Small intestine (tissue), 7 donors: ENCODE measurements at regions not wholly inside any gene's neighbourhood (a gene's known extent, or its start where the extent isn't known, plus 50 kb on each side); places are given as distances from the start of the nearest gene placed in this dataset.

ENCODE experiments used
- DNase-seq, 2 donors: peaks; one replicate each; pipeline versions ENCODE4 v3.0.0 to v3.0.0-alpha.2; 2013
- FAIRE-seq: peaks from 2 replicates; lab custom pipeline; 2012; peaks lifted over from hg19 to GRCh38; lab: Jason Lieb, UNC
- H3K27ac ChIP-seq, 3 donors: one replicate each; pipeline ENCODE4 v1.5.1; 2013; ENCODE audit warnings: low read length in 2 of 3, mild to moderate bottlenecking in 2 of 3, control low read depth in 1 of 3, inconsistent platforms in 1 of 3, low read depth in 1 of 3, moderate library complexity in 1 of 3
- H3K27me3 ChIP-seq, 3 donors: one replicate each; pipeline ENCODE4 v1.6.1; 2013; ENCODE audit warnings: low read length in 3 of 3, inconsistent platforms in 1 of 3; ENCODE audit not compliant: control insufficient read depth in 3 of 3, insufficient read depth in 3 of 3
- H3K36me3 ChIP-seq, 3 donors: one replicate each; pipeline ENCODE4 v1.6.1; 2013; ENCODE audit warnings: low read length in 3 of 3, inconsistent platforms in 1 of 3, low read depth in 1 of 3, mild to moderate bottlenecking in 1 of 3, moderate library complexity in 1 of 3; ENCODE audit not compliant: control insufficient read depth in 3 of 3, insufficient read depth in 2 of 3
- H3K4me1 ChIP-seq, 3 donors: one replicate each; pipeline ENCODE4 v1.6.1; 2013; ENCODE audit warnings: low read length in 2 of 3, inconsistent platforms in 1 of 3, low read depth in 1 of 3, mild to moderate bottlenecking in 1 of 3, moderate library complexity in 1 of 3; ENCODE audit not compliant: control insufficient read depth in 3 of 3, insufficient read depth in 2 of 3
- H3K4me3 ChIP-seq, 3 donors: one replicate each; pipeline ENCODE4 v1.5.1; 2013; ENCODE audit warnings: low read length in 3 of 3, control low read depth in 1 of 3, inconsistent platforms in 1 of 3, low read depth in 1 of 3, mild to moderate bottlenecking in 1 of 3, moderate library complexity in 1 of 3
- H3K9me3 ChIP-seq, 2 donors: one replicate each; pipeline ENCODE4 v1.6.1; 2013; ENCODE audit warnings: low read depth in 1 of 2, low read length in 1 of 2; ENCODE audit not compliant: control insufficient read depth in 2 of 2, insufficient read depth in 1 of 2
- WGBS, 3 donors: extraction: QIAGEN DNeasy Blood & Tissue Kit; methylation state at CpG; one replicate each; pipeline ENCODE4 v1.1.7; 2013; 5-methylcytosine and 5-hydroxymethylcytosine counted together
- donor health status: healthy with polysubstance abuse.
- donor health status: control.
- donor health status: control.
- donor health status: Bipolar disorder and iron deficiency.
- donor health status: healthy.

DNA sequence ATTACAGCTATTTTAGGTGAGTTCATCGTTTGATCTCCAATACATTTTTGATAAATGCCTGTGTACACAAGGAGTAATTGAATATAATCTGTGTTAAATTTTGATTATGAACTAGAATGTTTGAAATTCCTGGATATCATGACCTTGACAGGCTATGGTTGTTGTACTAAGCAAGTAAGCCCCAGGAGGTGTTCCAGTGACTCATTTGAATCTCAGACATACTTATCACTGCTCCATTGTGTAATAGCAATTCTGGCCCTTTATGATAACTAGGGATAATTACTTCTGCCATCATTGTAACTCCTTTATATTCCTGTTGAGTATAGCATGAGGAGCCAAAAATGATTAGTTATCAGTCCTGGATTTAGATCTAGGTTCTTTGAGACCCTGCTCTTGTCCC is 1424.6 kb upstream of the ADGRB3 start:
- DNase-seq (no peak), FAIRE-seq (no peak)
- Histone ChIP-seq H3K9me3 (peaks cover 0 to 4% of the 10 kb centered on the region in 2 donors), H3K4me1 (no peaks in the 10 kb centered on the region), H3K36me3 (no peaks in the 10 kb centered on the region), H3K4me3 (no peak overlapping the region), H3K27me3 (no peaks in the 10 kb centered on the region), H3K27ac (no peak overlapping the region)
- 18 to 70% (median 28%) methylated on average over 1 of the region's 1 CpG for WGBS, 3 donors

DNA sequence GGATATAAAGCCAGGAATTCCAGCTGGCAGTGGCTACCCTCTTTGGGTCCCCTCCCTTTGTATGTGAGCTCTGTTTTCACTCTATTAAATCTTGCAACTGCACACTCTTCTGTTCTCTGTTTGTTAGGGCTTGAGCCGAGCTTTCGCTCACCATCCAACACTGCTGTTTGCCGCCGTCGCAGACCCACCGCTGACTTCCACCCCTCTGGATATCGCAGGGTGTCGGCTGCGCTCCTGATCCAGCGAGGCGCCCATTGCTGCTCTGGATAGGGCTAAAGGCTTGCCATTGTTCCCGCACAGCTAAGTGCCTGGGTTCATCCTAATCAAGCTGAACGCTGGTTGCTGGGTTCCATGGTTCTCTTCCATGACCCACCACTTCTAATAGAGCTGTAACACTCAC is 1433.5 kb upstream of the ADGRB3 start:
- FAIRE-seq (no peak), DNase-seq (no peak)
- no peaks in the 10 kb centered on the region for H3K27me3 ChIP-seq
- H3K27ac ChIP-seq = no peak overlapping the region
- H3K4me3 ChIP-seq = no peak overlapping the region
- no peaks in the 10 kb centered on the region for H3K36me3 ChIP-seq
- peaks cover 3 to 18% of the 10 kb centered on the region in 2 donors for H3K9me3 ChIP-seq
- no peaks in the 10 kb centered on the region for H3K4me1 ChIP-seq
- WGBS, 3 donors = 94 to 97% (median 95%) methylated on average over 13 of the region's 13 CpGs

DNA sequence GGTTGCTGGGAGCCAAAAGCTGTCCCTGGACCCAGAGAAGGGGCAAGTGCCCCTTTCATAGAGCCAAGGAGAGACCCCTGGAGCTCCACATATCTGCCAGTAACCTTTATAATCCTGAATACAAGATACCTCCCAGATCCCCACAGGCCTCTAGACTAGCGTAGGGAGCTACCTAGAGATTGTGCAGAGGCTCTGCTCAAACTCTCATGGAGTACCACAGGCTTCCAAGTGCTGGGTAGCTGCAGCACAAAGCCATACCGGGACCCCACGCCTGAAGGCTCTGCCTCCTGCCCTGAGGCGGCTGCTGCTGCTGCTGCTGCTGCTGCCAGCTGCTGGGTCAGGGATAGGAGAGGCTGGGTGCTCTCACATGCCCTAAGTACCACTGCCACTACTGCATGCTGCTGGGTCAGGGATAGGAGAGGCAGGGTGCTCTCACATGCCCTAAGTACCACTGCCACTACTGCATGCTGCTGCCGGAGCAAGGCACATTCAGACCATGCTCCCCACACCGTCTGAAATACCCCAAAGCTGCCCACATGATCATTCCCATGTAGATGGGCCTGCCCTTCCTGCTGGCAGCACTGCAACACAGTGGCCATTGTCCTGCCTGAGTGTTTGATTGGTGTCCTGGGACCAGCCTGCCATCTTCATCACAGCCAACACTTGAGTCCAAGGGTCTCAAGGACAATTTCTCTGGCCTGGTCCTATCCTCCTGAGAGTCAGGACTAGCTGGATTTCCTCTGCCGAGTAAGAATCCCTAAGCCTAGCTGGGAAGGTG is 1434.3 kb upstream of the ADGRB3 start:
- no peaks in the 10 kb centered on the region for H3K27me3 ChIP-seq
- DNase-seq = no peak
- WGBS, 3 donors = 71 to 80% (median 73%) methylated on average over 7 of the region's 7 CpGs
- H3K4me3 ChIP-seq = no peak overlapping the region
- H3K36me3 ChIP-seq = no peaks in the 10 kb centered on the region
- no peak overlapping the region for H3K27ac ChIP-seq
- FAIRE-seq = no peak
- no peaks in the 10 kb centered on the region for H3K4me1 ChIP-seq
- H3K9me3 ChIP-seq = peaks cover 3 to 18% of the 10 kb centered on the region in 2 donors

DNA sequence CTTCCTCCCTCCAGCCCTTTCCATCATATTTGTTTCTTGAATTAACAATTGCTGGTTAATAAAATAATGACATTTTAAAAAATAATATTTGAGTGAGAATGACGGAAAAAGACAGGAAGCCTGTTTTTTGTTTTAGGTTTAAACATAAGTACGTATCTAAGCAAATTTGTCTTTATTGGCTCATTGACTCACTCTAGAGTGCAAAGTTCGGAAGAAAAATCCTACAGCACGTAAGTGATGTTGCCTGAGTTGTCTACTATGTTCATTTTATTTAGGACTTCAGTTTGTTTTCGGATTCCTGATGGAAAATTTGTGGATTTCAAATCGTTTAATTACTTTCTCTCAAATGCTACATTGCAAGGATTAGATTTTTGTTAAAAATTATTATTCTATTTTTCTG is 1435.7 kb upstream of the ADGRB3 start:
- H3K27ac ChIP-seq = no peak overlapping the region
- DNase-seq = no peak
- no peak overlapping the region for H3K4me3 ChIP-seq
- no peak for FAIRE-seq
- no peaks in the 10 kb centered on the region for H3K36me3 ChIP-seq
- 47 to 72% (median 53%) methylated on average over 6 of the region's 6 CpGs for WGBS, 3 donors
- no peaks in the 10 kb centered on the region for H3K27me3 ChIP-seq
- no peaks in the 10 kb centered on the region for H3K4me1 ChIP-seq
- peaks cover 3 to 18% of the 10 kb centered on the region in 2 donors for H3K9me3 ChIP-seq

DNA sequence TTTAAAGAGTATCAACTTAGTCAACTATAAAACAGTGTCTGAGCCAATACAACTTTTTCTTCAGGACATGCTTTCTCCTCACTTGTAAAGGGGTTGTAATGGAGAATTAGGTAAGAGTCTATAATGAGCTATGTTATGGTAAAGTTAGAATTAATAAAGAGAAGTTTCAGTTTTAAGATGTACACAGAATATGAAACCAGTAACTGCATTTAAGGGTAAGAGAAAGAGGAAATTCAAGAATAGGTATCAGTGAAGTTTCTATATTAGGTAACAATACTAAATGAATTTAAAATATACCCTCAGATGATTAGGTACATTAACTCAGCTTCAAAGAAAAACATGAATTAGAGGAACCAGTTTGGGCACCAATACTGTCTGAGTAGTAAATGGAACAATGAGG is 1444.3 kb upstream of the ADGRB3 start:
- no peak for FAIRE-seq
- Histone ChIP-seq H3K36me3 (no peaks in the 10 kb centered on the region), H3K4me3 (no peak overlapping the region), H3K9me3 (no peaks in the 10 kb centered on the region), H3K4me1 (no peaks in the 10 kb centered on the region), H3K27ac (no peak overlapping the region), H3K27me3 (no peaks in the 10 kb centered on the region)
- no peak for DNase-seq

DNA sequence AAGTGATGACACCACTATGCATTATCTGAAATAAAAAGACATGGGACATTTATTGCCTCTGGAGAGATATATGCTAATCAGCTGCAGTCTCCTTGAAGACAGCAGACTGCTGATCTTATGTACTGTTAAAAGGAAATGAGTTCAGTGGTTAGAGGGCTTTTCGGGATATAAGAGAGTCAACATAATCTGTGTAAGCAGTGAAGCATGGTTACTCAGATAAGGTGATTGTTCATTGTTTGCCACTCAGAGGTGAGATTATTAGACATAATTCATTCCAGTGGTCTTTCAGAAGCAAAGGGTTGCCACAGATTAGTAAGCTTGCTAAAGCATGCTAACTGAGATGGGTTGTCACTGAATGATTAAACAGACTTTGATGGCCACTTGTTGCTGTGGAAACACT is 1450.7 kb upstream of the ADGRB3 start:
- H3K36me3 ChIP-seq = no peaks in the 10 kb centered on the region
- no peak overlapping the region for H3K4me3 ChIP-seq
- FAIRE-seq = no peak
- no peaks in the 10 kb centered on the region for H3K27me3 ChIP-seq
- H3K27ac ChIP-seq = no peak overlapping the region
- H3K9me3 ChIP-seq = no peaks in the 10 kb centered on the region
- 44 to 68% (median 50%) methylated on average over 1 of the region's 1 CpG for WGBS, 3 donors
- no peak for DNase-seq
- H3K4me1 ChIP-seq = no peaks in the 10 kb centered on the region

DNA sequence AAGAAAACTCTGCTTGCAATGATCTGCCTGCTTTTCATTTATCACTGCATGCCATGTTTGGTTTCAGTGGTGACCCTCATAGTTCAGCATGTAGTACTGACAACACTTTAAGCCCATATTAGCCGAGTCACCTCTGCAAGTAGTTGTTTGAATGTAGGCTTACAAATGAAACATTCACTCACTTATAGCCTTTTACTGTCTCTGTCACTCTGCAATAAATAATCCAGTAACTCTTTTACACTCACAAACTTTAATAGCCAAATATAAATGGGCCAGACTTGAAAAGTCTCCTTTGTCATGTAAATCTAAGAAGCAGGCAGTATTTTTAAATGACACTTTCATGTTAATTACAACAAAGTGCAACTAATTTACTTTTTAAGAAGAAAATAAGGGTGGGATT is 1460.0 kb upstream of the ADGRB3 start:
- H3K4me1 ChIP-seq = no peaks in the 10 kb centered on the region
- H3K36me3 ChIP-seq = no peaks in the 10 kb centered on the region
- 39 to 55% (median 47%) methylated on average over 1 of the region's 1 CpG for WGBS, 3 donors
- no peaks in the 10 kb centered on the region for H3K27me3 ChIP-seq
- H3K9me3 ChIP-seq = no peaks in the 10 kb centered on the region
- DNase-seq (no peak), FAIRE-seq (no peak)
- no peak overlapping the region for H3K4me3 ChIP-seq
- H3K27ac ChIP-seq = no peak overlapping the region

DNA sequence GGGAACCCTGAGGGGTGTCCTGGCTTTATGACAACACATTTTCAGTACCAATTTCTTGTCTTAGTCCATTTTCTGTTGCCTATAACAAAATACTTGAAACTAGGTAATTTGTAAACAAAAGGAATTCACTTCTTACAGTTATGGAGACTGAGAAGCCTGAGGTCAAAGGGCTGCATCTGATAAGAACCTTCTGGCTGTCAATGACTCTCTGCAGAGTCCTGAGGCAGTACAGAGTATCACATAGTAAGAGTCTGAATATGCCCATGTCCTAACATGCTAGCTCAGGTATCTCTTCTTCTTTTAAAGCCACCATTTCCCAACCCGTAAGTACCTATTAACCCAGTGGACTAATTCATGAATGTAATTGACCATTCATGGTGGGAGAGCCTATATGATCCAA is 1458.6 kb upstream of the EYS start:
- no peaks in the 10 kb centered on the region for H3K4me1 ChIP-seq
- FAIRE-seq (no peak), DNase-seq (no peak)
- no peaks in the 10 kb centered on the region for H3K27me3 ChIP-seq
- peaks cover 0 to 6% of the 10 kb centered on the region in 2 donors for H3K9me3 ChIP-seq
- WGBS, 3 donors = 78 to 93% (median 91%) methylated on average over 1 of the region's 1 CpG
- H3K4me3 ChIP-seq = no peak overlapping the region
- no peaks in the 10 kb centered on the region for H3K36me3 ChIP-seq
- no peak overlapping the region for H3K27ac ChIP-seq

DNA sequence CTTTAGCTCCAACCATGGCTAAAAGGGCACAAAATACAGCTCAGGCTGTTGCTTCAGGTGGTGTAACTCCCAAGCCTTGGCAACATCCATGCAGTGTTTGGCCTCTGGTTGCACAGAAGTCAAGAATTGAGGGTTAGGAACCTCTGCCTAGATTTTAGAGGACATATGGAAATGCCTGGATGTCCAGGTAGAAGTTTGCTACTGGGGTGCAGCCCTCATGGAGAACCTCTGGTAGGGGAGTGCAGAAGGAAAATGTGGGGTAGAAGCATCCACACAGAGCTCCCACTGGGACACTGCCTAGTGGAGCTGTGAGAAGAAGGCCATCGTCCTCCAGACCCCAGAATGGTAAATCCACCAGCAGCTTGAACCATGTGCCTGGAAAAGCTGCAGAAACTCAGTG is 1453.8 kb upstream of the EYS start:
- Histone ChIP-seq H3K4me3 (no peak overlapping the region), H3K4me1 (no peaks in the 10 kb centered on the region), H3K9me3 (peaks cover 0 to 12% of the 10 kb centered on the region in 2 donors), H3K27ac (no peak overlapping the region), H3K27me3 (no peaks in the 10 kb centered on the region), H3K36me3 (no peaks in the 10 kb centered on the region)
- DNase-seq (no peak), FAIRE-seq (no peak)
- WGBS, 3 donors = 24 to 59% (median 29%) methylated on average over 1 of the region's 1 CpG
